H1 (cell line): ENCODE measurements at regions not wholly inside any gene's neighbourhood (a gene's known extent, or its start where the extent isn't known, plus 50 kb on each side); places are given as distances from the start of the nearest gene placed in this dataset.

Source experiments
- CTCF ChIA-PET: fragments of 300-600 bp; sonication (Branson Sonifier 250); formaldehyde crosslinking; loops from one replicate; lab custom pipeline; 2021; ENCODE audit not compliant: partially characterized antibody; lab: Charles Lee
- POLR2A ChIA-PET: fragments of 300-600 bp; sonication (Branson Sonifier 250); formaldehyde crosslinking; loops from one replicate; lab custom pipeline; 2021; ENCODE audit warnings: inconsistent platforms; ENCODE audit not compliant: partially characterized antibody; lab: Charles Lee
- DNase-seq, 2 experiments: peaks; one replicate each; pipeline versions ENCODE4 v3.0.0 to v3.0.0-alpha.2; 2010 to 2022; ENCODE audit warnings: low spot score in 2 of 2, low read depth in 1 of 2, mixed read lengths in 1 of 2
- FAIRE-seq: peaks from 2 replicates; lab custom pipeline; 2011; peaks lifted over from hg19 to GRCh38; lab: Jason Lieb, UNC
- H2AFZ ChIP-seq: 2 replicates; pipeline ENCODE4 v1.8.1; 2012; ENCODE audit warnings: low read length, inconsistent platforms
- H2AK5ac ChIP-seq: 2 replicates; pipeline ENCODE4 v1.6.1; 2013; ENCODE audit warnings: low read depth, low read length
- H2BK120ac ChIP-seq: replicated peaks from 2 replicates; pipeline ENCODE3; 2013; ENCODE audit warnings: low read depth, low read length, inconsistent platforms
- H2BK12ac ChIP-seq: 2 replicates; pipeline ENCODE4 v1.6.1; 2013; ENCODE audit warnings: low read depth, low read length
- H2BK15ac ChIP-seq: 2 replicates; pipeline ENCODE4 v1.6.1; 2013; ENCODE audit warnings: low read length
- H2BK20ac ChIP-seq: 2 replicates; pipeline ENCODE4 v1.6.1; 2013; ENCODE audit warnings: low read length
- H2BK5ac ChIP-seq: 2 replicates; pipeline ENCODE4 v1.6.1; 2013; ENCODE audit warnings: low read depth, low read length
- H3K14ac ChIP-seq: 2 replicates; pipeline ENCODE4 v1.6.1; 2013; ENCODE audit warnings: inconsistent platforms; ENCODE audit not compliant: insufficient read length
- H3K18ac ChIP-seq: 2 replicates; pipeline ENCODE4 v1.6.1; 2013; ENCODE audit warnings: low read length; ENCODE audit errors: extremely low read depth
- H3K23ac ChIP-seq: 2 replicates; pipeline ENCODE4 v1.6.1; 2013; ENCODE audit warnings: inconsistent platforms; ENCODE audit not compliant: insufficient read length
- H3K23me2 ChIP-seq: 2 replicates; pipeline ENCODE4 v1.6.1; 2013; ENCODE audit warnings: low read depth, low read length
- H3K27ac ChIP-seq: 2 replicates; pipeline ENCODE4 v1.6.1; 2011; ENCODE audit warnings: low read depth, low read length, inconsistent platforms
- H3K27me3 ChIP-seq, 4 experiments: replicated peaks in 1 of 4; 1 replicate in 1 of 4; 2 replicates in 3 of 4; pipeline versions ENCODE4 v1.6.1 to v1.8.1; 2011 to 2013; ENCODE audit warnings: low read length in 3 of 4, mild to moderate bottlenecking in 3 of 4, inconsistent platforms in 2 of 4, mixed read lengths in 2 of 4, moderate library complexity in 1 of 4; ENCODE audit not compliant: control insufficient read depth in 3 of 4, insufficient read depth in 3 of 4; ENCODE audit errors: extremely low read depth in 1 of 4
- H3K36me3 ChIP-seq, 4 experiments: 2 replicates each; pipeline versions ENCODE4 v1.6.1 to v1.8.1; 2011 to 2013; ENCODE audit warnings: mild to moderate bottlenecking in 4 of 4, low read length in 3 of 4, moderate library complexity in 2 of 4, control low read depth in 1 of 4, inconsistent platforms in 1 of 4; ENCODE audit not compliant: insufficient read depth in 4 of 4, control insufficient read depth in 2 of 4
- H3K4ac ChIP-seq: replicated peaks from 2 replicates; pipeline ENCODE3; 2013; ENCODE audit warnings: low read length, low read depth, mixed read lengths, inconsistent platforms; ENCODE audit not compliant: insufficient read length
- H3K4me1 ChIP-seq, 4 experiments: replicated peaks in 1 of 4; 1 replicate in 1 of 4; 2 replicates in 3 of 4; pipeline versions ENCODE4 v1.6.1 to v1.8.1; 2011 to 2013; ENCODE audit warnings: low read length in 3 of 4, inconsistent platforms in 2 of 4, mixed read lengths in 1 of 4; ENCODE audit not compliant: insufficient read depth in 4 of 4, control insufficient read depth in 3 of 4
- H3K4me2 ChIP-seq, 2 experiments: 2 replicates each; pipeline versions ENCODE4 v1.6.1 to v1.8.1; 2011 to 2013; ENCODE audit warnings: low read depth in 2 of 2, low read length in 2 of 2, control low read depth in 1 of 2, inconsistent platforms in 1 of 2, mild to moderate bottlenecking in 1 of 2; ENCODE audit not compliant: insufficient read depth in 1 of 2
- H3K4me3 ChIP-seq, 4 experiments: fragments of 200-600, 300-600 bp in 1 of 4; sonication (generic), shearing (Covaris generic), sonication (Bioruptor Twin) in 1 of 4; 2 replicates each; pipeline versions ENCODE4 v1.5.1 to v1.8.1; 2011 to 2016; ENCODE audit warnings: low read length in 4 of 4, low read depth in 3 of 4, control low read depth in 2 of 4, inconsistent platforms in 2 of 4, mild to moderate bottlenecking in 2 of 4, mixed read lengths in 1 of 4, moderate library complexity in 1 of 4; ENCODE audit not compliant: insufficient read depth in 2 of 4; ENCODE audit errors: extremely low read depth in 1 of 4
- H3K56ac ChIP-seq: replicated peaks from 2 replicates; pipeline ENCODE3; 2013; ENCODE audit warnings: low read depth, mild to moderate bottlenecking, mixed read lengths, low read length, inconsistent platforms; ENCODE audit not compliant: insufficient read length
- H3K79me1 ChIP-seq: 2 replicates; pipeline ENCODE4 v1.6.1; 2013; ENCODE audit warnings: low read depth, low read length, control low read depth
- H3K79me2 ChIP-seq, 2 experiments: 2 replicates each; pipeline versions ENCODE4 v1.6.1 to v1.8.1; 2012 to 2013; ENCODE audit warnings: low read length in 2 of 2, mild to moderate bottlenecking in 2 of 2, inconsistent platforms in 1 of 2; ENCODE audit not compliant: insufficient read depth in 2 of 2, control insufficient read depth in 1 of 2
- H3K9ac ChIP-seq, 4 experiments: replicated peaks in 1 of 4; 1 replicate in 1 of 4; 2 replicates in 3 of 4; pipeline versions ENCODE4 v1.6.1 to v1.8.1; 2011 to 2013; ENCODE audit warnings: low read depth in 3 of 4, low read length in 3 of 4, control low read depth in 2 of 4, mild to moderate bottlenecking in 2 of 4, moderate library complexity in 2 of 4, inconsistent platforms in 1 of 4; ENCODE audit errors: extremely low read depth in 1 of 4
- H3K9me3 ChIP-seq, 2 experiments: 2 replicates each; pipeline versions ENCODE4 v1.6.1 to v1.8.1; 2012 to 2013; ENCODE audit warnings: mild to moderate bottlenecking in 2 of 2, moderate library complexity in 2 of 2, control low read depth in 1 of 2, inconsistent platforms in 1 of 2, low read depth in 1 of 2, low read length in 1 of 2, mixed read lengths in 1 of 2; ENCODE audit not compliant: insufficient read depth in 2 of 2
- H4K20me1 ChIP-seq, 2 experiments: replicated peaks in 1 of 2; 2 replicates each; pipeline versions ENCODE3 to v1.8.1; 2011 to 2013; ENCODE audit warnings: inconsistent platforms in 2 of 2, low read length in 2 of 2, mild to moderate bottlenecking in 1 of 2; ENCODE audit not compliant: insufficient read depth in 2 of 2, control insufficient read depth in 1 of 2
- H4K5ac ChIP-seq: 2 replicates; pipeline ENCODE4 v1.6.1; 2013; ENCODE audit warnings: low read length, low read depth, mixed read lengths, inconsistent platforms; ENCODE audit not compliant: insufficient read length
- H4K8ac ChIP-seq: 2 replicates; pipeline ENCODE4 v1.8.0; 2013; ENCODE audit warnings: mild to moderate bottlenecking, moderate library complexity, low read length, inconsistent platforms; ENCODE audit not compliant: insufficient read depth; ENCODE audit errors: extremely low read depth
- H4K91ac ChIP-seq: replicated peaks from 2 replicates; pipeline ENCODE3; 2013; ENCODE audit warnings: low read length, mixed read lengths, inconsistent platforms; ENCODE audit not compliant: insufficient read length
- ATF2 ChIP-seq: IDR thresholded peaks from 2 replicates; pipeline ENCODE4 v1.6.1; 2012; ENCODE audit warnings: low read length, inconsistent platforms
- KDM5A ChIP-seq: fragments of 200-600 bp; IDR thresholded peaks from 2 replicates; pipeline ENCODE4 v1.7.1; 2012; ENCODE audit warnings: mild to moderate bottlenecking, low read length, inconsistent platforms, mixed read lengths
- POU5F1 ChIP-seq: IDR thresholded peaks from 2 replicates; pipeline ENCODE4 v1.6.1; 2011; ENCODE audit warnings: low read depth, mild to moderate bottlenecking, low read length, moderate library complexity
- WGBS, 2 experiments: shearing (Covaris generic) in 1 of 2; methylation state at CpG; one replicate each; pipeline versions ENCODE4 v1.1.6 to v1.1.7; 2013 to 2015; ENCODE audit warnings: low lambda C conversion rate in 2 of 2, mixed read lengths in 2 of 2, inconsistent platforms in 1 of 2, low coverage in 1 of 2, missing lambda C conversion rate in 1 of 2; ENCODE audit not compliant: insufficient replicate concordance in 2 of 2, insufficient coverage in 1 of 2, insufficient read length in 1 of 2; ENCODE audit errors: extremely low coverage in 1 of 2, missing lambda C conversion rate in 1 of 2; 5-methylcytosine and 5-hydroxymethylcytosine counted together

GRCh38 chr22:48318173-48318572, 1509.5 kb downstream of the BRD1 start:
- Histone ChIP-seq H3K18ac (no peak overlapping the region), H3K23me2 (no peaks in the 10 kb centered on the region), H3K27me3 (no peaks in the 10 kb centered on the region), H3K14ac (no peak overlapping the region), H2BK5ac (no peak overlapping the region), H2AK5ac (no peak overlapping the region), H4K8ac (no peak overlapping the region), H3K9me3 (no peaks in the 10 kb centered on the region), H4K91ac (no peak overlapping the region), H3K4me1 (peaks cover 0 to 7% (median 0%) of the 10 kb centered on the region in 4 experiments; a peak in 2 of 7 replicates), H4K5ac (no peak overlapping the region), H3K23ac (no peak overlapping the region), H2BK120ac (no peak overlapping the region), H2BK20ac (no peak overlapping the region), H3K9ac (no peak overlapping the region), H3K27ac (no peak overlapping the region), H3K4ac (no peak overlapping the region), H3K79me2 (no peaks in the 10 kb centered on the region), H2BK12ac (no peak overlapping the region), H3K36me3 (no peaks in the 10 kb centered on the region), H2AFZ (no peak overlapping the region), H3K79me1 (no peaks in the 10 kb centered on the region), H3K4me2 (no peak overlapping the region), H3K56ac (no peak overlapping the region), H2BK15ac (no peak overlapping the region), H3K4me3 (no peak overlapping the region), H4K20me1 (no peaks in the 10 kb centered on the region)
- FAIRE-seq (no peak), DNase-seq (no peak)
- WGBS, 2 experiments: 93% methylated on average over 6 of the region's 6 CpGs; no CpG with 5 or more reads in 1 of the 2 experiments
- CTCF ChIA-PET: interaction anchor here (1.3 kb wide), 1 partner anchor 10 kb away, joined by 4 read pairs; no protein-coding TSS in a partner anchor
- no peak for TF ChIP-seq KDM5A
- no peak for TF ChIP-seq POU5F1
- no peak for TF ChIP-seq ATF2
- POLR2A ChIA-PET: no interaction called here
